Spleen (tissue), 11 donors: ENCODE measurements at regions not wholly inside any gene's neighbourhood (a gene's known extent, or its start where the extent isn't known, plus 50 kb on each side); places are given as distances from the start of the nearest gene placed in this dataset.

Experiments used
- DNase-seq: peaks from one replicate; pipeline ENCODE4 v3.0.0-alpha.2; 2020
- H3K27ac ChIP-seq, 8 donors: fragments of 200-600 bp; sonication (generic) in 7 of 8; 1 replicate in 4 of 8; 2 replicates in 4 of 8; pipeline versions ENCODE4 v1.5.0 to v1.8.0; 2016 to 2021; ENCODE audit warnings: inconsistent platforms in 4 of 8, mild to moderate bottlenecking in 4 of 8, moderate library complexity in 1 of 8
- H3K27me3 ChIP-seq, 7 donors: fragments of 200-600 bp; sonication (generic) in 6 of 7; replicated peaks in 1 of 7; 1 replicate in 4 of 7; 2 replicates in 3 of 7; pipeline versions ENCODE4 v1.5.0 to v1.8.0; 2016 to 2021; ENCODE audit warnings: inconsistent platforms in 3 of 7, mild to moderate bottlenecking in 1 of 7
- H3K36me3 ChIP-seq, 6 donors: fragments of 200-600 bp; sonication (generic) in 5 of 6; 1 replicate in 4 of 6; 2 replicates in 2 of 6; pipeline versions ENCODE4 v1.5.0 to v1.8.0; 2016 to 2021; ENCODE audit warnings: inconsistent platforms in 2 of 6
- H3K4me1 ChIP-seq, 6 donors: fragments of 200-600 bp; sonication (generic) in 5 of 6; 1 replicate in 3 of 6; 2 replicates in 3 of 6; pipeline versions ENCODE4 v1.5.0 to v1.8.0; 2016 to 2021; ENCODE audit warnings: inconsistent platforms in 3 of 6
- H3K4me3 ChIP-seq, 8 donors: fragments of 200-600 bp; sonication (generic) in 7 of 8; 1 replicate in 4 of 8; 2 replicates in 4 of 8; pipeline versions ENCODE4 v1.5.0 to v1.8.0; 2016 to 2021; ENCODE audit warnings: inconsistent platforms in 4 of 8, mild to moderate bottlenecking in 4 of 8, moderate library complexity in 2 of 8
- H3K9me3 ChIP-seq, 8 donors: fragments of 200-600 bp; sonication (generic) in 7 of 8; 1 replicate in 4 of 8; 2 replicates in 4 of 8; pipeline versions ENCODE4 v1.5.0 to v1.8.0; 2016 to 2021; ENCODE audit warnings: inconsistent platforms in 4 of 8
- POLR2A ChIP-seq, 3 donors: fragments of 450-650 bp; IDR thresholded peaks; one replicate each; pipeline ENCODE4 v1.5.1; 2017; ENCODE audit warnings: antibody characterized with exemption in 3 of 3, mild to moderate bottlenecking in 1 of 3
- POLR2AphosphoS5 ChIP-seq, 3 donors: sonication (generic); formaldehyde crosslinking; IDR thresholded peaks; one replicate each; pipeline ENCODE4 v1.5.1; 2017; ENCODE audit warnings: antibody characterized with exemption in 3 of 3
- WGBS, 5 donors: extraction: QIAGEN DNeasy Blood & Tissue Kit in 3 of 5; methylation state at CpG; one replicate each; pipeline versions ENCODE4 v1.1.5 to v1.1.7; 2013 to 2018; 5-methylcytosine and 5-hydroxymethylcytosine counted together
- intact Hi-C: fragments of 100-400 bp; cut with DNase I; formaldehyde crosslinking; loops from one replicate; pipeline ENCODE4 v1.15.0; 2023; ENCODE audit warnings: low total_unique reads
- TF ChIP-seq, protein P1 (sequence below), 11 experiments: fragments of 200-600 bp in 7 of 11; fragments of 450-650 bp in 4 of 11; sonication (generic) in 4 of 11; IDR thresholded peaks in 8 of 11; conservative IDR thresholded peaks in 3 of 11; 1 replicate in 7 of 11; 2 replicates in 4 of 11; pipeline versions ENCODE4 v1.4.0 to v1.8.0; 2016 to 2021; ENCODE audit warnings: antibody characterized with exemption in 11 of 11, inconsistent platforms in 4 of 11, mild to moderate bottlenecking in 1 of 11
- donor health status: healthy with polysubstance abuse.
- donor health status: DM: no; HTN: no; CAD: no; lungs with moderate emphysema.
- donor health status: DM: no; HTN: no; CAD: no.
- donor health status: Bipolar disorder and iron deficiency.
- donor health status: healthy.
- donor health status: DM: no; HTN: no; CAD: no.
- donor health status: DM: yes; HTN: yes; CAD: no.

DNA sequence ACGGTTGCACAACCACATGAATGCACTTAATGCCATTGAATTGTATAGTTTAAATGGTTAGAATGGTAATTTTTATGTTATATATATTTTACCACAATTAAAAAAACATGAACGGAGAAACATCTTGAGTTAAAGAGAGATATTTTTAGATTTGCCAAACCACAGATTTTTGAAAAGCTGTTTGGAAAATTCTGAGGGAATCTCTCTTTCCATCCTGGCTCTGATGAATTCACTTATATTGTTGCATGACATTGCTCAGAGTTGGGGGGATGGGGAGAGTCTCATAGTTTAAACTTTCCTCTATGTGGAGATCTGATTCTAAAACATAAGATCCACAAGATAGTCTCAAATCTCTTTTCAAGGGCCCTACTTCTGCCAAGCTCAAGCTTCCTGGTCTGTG, 275.0 kb upstream of the NPVF start:
- Histone ChIP-seq H3K36me3 (no peaks in the 10 kb centered on the region), H3K9me3 (no peaks in the 10 kb centered on the region), H3K4me3 (no peak overlapping the region), H3K27ac (no peak overlapping the region), H3K27me3 (no peaks in the 10 kb centered on the region), H3K4me1 (no peaks in the 10 kb centered on the region)
- TF ChIP-seq, protein P1, sequence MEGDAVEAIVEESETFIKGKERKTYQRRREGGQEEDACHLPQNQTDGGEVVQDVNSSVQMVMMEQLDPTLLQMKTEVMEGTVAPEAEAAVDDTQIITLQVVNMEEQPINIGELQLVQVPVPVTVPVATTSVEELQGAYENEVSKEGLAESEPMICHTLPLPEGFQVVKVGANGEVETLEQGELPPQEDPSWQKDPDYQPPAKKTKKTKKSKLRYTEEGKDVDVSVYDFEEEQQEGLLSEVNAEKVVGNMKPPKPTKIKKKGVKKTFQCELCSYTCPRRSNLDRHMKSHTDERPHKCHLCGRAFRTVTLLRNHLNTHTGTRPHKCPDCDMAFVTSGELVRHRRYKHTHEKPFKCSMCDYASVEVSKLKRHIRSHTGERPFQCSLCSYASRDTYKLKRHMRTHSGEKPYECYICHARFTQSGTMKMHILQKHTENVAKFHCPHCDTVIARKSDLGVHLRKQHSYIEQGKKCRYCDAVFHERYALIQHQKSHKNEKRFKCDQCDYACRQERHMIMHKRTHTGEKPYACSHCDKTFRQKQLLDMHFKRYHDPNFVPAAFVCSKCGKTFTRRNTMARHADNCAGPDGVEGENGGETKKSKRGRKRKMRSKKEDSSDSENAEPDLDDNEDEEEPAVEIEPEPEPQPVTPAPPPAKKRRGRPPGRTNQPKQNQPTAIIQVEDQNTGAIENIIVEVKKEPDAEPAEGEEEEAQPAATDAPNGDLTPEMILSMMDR (IDR thresholded peaks at IDR 0.05 in 8 of 11, conservative IDR thresholded peaks at IDR 0.05 in 3 of 11) = no peak
- no peak for TF ChIP-seq POLR2AphosphoS5 (IDR thresholded peaks at IDR 0.05)
- no peak for TF ChIP-seq POLR2A (IDR thresholded peaks at IDR 0.05)
- WGBS, 5 donors = 67 to 78% (median 75%) methylated on average over 2 of the region's 2 CpGs
- intact Hi-C loops = no loop called here
- DNase-seq = no peak

DNA sequence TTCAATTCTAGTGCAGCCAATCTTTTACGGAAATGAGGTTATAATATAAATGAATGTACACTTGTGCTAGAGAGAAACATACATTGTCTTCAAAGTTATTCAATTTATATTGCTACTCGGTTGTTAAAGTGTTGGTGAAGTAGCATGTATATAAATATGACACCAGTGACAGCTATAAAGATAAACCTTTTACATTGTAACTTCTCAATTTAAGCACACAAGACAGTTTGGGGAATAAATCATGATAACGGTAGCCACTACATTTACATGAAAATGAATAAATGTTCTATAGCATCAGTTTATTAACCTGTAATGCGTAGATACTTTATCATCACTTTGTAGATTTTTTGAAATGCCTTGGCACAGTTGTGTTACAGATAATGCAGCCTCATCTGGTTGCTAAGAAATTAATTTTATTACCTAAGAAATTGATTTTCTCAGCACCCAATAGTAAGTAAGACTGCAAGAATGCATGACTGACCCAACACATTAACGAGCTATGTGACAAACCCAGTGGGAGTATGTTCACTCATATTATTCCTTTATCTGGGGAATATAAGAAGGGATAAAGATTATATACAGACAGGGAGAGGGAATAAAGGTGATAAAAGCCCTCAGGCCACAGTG, 283.9 kb upstream of the NPVF start:
- Histone ChIP-seq H3K9me3 (peaks cover 0 to 7% (median 0%) of the 10 kb centered on the region in 8 donors), H3K36me3 (no peaks in the 10 kb centered on the region), H3K27me3 (no peaks in the 10 kb centered on the region), H3K4me3 (no peak overlapping the region), H3K27ac (no peak overlapping the region), H3K4me1 (no peaks in the 10 kb centered on the region)
- WGBS, 5 donors = 77 to 87% (median 82%) methylated on average over 5 of the region's 5 CpGs
- TF ChIP-seq POLR2AphosphoS5 (IDR thresholded peaks at IDR 0.05) = no peak
- TF ChIP-seq, protein P1 (IDR thresholded peaks at IDR 0.05 in 8 of 11, conservative IDR thresholded peaks at IDR 0.05 in 3 of 11) = no peak
- TF ChIP-seq POLR2A (IDR thresholded peaks at IDR 0.05) = no peak
- intact Hi-C loops = no loop called here
- no peak for DNase-seq

DNA sequence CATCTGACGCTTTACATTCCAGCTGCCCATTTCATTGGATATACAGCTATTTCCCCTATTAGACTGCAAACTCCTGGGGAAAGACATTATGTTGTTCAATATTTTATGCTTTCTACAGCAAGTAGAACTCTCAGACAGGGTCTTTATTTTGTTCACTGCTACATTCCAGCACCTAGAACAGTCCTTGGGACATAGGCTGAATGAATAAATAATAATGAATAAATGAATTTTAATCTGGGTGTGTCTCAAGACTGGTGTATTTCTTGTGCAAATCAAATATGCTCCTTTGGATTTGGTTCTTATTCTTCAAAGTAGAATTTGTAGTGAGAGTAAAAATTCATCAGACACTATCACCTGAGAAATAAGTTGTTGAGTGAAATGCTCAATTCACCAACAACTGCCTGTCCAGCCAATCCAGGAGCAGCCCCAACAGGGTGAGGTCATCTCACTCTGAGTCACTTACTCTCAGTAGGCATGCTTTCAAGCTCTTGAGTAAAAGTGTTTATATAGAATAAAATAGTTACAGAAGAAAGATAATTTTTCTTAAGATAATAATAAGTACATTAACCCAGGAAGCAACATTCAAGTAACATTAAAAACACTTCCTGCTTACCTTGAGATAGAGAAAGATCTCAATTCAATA, 287.5 kb upstream of the NPVF start:
- Histone ChIP-seq H3K9me3 (no peaks in the 10 kb centered on the region), H3K27me3 (no peaks in the 10 kb centered on the region), H3K27ac (no peak overlapping the region), H3K36me3 (no peaks in the 10 kb centered on the region), H3K4me3 (no peak overlapping the region), H3K4me1 (peaks cover 0 to 10% (median 3%) of the 10 kb centered on the region in 6 donors)
- 88 to 100% (median 100%) methylated on average over 1 of the region's 1 CpG for WGBS, 5 donors
- intact Hi-C loops = no loop called here
- TF ChIP-seq POLR2A (IDR thresholded peaks at IDR 0.05) (no peak), POLR2AphosphoS5 (IDR thresholded peaks at IDR 0.05) (no peak)
- TF ChIP-seq, protein P1 (IDR thresholded peaks at IDR 0.05 in 8 of 11, conservative IDR thresholded peaks at IDR 0.05 in 3 of 11) = no peak
- no peak for DNase-seq

DNA sequence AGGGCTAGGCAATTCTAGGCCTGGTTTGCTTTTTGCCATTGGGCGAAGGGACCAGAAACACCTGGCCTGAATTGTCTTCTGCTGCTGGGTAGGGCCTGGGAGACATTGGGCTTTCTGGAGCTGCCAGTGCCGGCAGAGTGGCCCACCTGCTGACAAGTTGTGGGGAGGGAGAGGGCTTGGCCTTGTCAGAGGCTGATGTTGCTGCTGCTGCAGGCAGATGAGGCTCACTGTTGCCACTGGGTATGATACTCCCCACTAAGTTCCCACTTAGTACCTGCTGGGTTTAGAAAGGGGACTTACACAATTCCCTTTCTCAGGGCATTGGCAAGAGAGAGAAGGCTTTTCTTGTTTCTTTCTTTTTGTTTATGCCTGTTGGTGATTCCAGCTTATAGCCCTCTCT, 289.6 kb upstream of the NPVF start:
- no peaks in the 10 kb centered on the region for H3K36me3 ChIP-seq
- TF ChIP-seq POLR2AphosphoS5 (IDR thresholded peaks at IDR 0.05) (no peak), POLR2A (IDR thresholded peaks at IDR 0.05) (no peak)
- TF ChIP-seq, protein P1 (IDR thresholded peaks at IDR 0.05 in 8 of 11, conservative IDR thresholded peaks at IDR 0.05 in 3 of 11) = no peak
- peaks cover 0 to 10% (median 3%) of the 10 kb centered on the region in 6 donors for H3K4me1 ChIP-seq
- no peak overlapping the region for H3K4me3 ChIP-seq
- H3K27ac ChIP-seq = no peak overlapping the region
- no peak for DNase-seq
- no peaks in the 10 kb centered on the region for H3K27me3 ChIP-seq
- no peaks in the 10 kb centered on the region for H3K9me3 ChIP-seq
- 91 to 100% (median 99%) methylated on average over 2 of the region's 2 CpGs; no CpG with 5 or more reads in 1 of the 5 donors for WGBS, 5 donors
- intact Hi-C loops = no loop called here
